IMR-90 (cell line): ENCODE measurements at regions not wholly inside any gene's neighbourhood (a gene's known extent, or its start where the extent isn't known, plus 50 kb on each side); places are given as distances from the start of the nearest gene placed in this dataset.

Experiments used
- ATAC-seq: fragments of 200-7000 bp; cut with Tn5 transposase; 2 replicates; pipeline ENCODE4 v1.9.1; 2020; ENCODE audit warnings: low read depth, mild to moderate bottlenecking, moderate library complexity
- BruUV-seq: library from RNA; stranded (reverse); fragments of 400-500 nt; replicated peaks from 2 replicates; lab custom pipeline; 2021; lab: Mats Ljungman, UMichigan
- CTCF ChIA-PET: fragments of 300-600 bp; formaldehyde crosslinking; extraction: SDS; loops from one replicate; lab custom pipeline; 2021; ENCODE audit warnings: antibody characterized with exemption; lab: Yijun Ruan, JAX
- POLR2A ChIA-PET: fragments of 300-600 bp; sonication (Branson Sonifier 250); formaldehyde crosslinking; loops from one replicate; lab custom pipeline; 2022; ENCODE audit warnings: antibody characterized with exemption; ENCODE audit not compliant: unreplicated experiment; lab: Charles Lee
- DNase-seq: peaks from one replicate; pipeline ENCODE4 v3.0.0; 2013
- H2AFZ ChIP-seq: replicated peaks from 2 replicates; pipeline ENCODE3; 2013; ENCODE audit warnings: low read length, mild to moderate bottlenecking; ENCODE audit not compliant: poor library complexity
- H2AK5ac ChIP-seq: 2 replicates; pipeline ENCODE4 v1.6.1; 2013; ENCODE audit warnings: low read depth, low read length, inconsistent platforms
- H2AK9ac ChIP-seq: replicated peaks from 2 replicates; pipeline ENCODE3; 2013; ENCODE audit warnings: mild to moderate bottlenecking, low read depth, low read length, moderate library complexity; ENCODE audit not compliant: poor library complexity
- H2BK120ac ChIP-seq: 2 replicates; pipeline ENCODE4 v1.6.1; 2013; ENCODE audit warnings: low read depth, low read length, inconsistent platforms
- H2BK15ac ChIP-seq: 3 replicates; pipeline ENCODE4 v1.6.1; 2013; ENCODE audit warnings: low read depth, low read length, inconsistent platforms
- H2BK20ac ChIP-seq: 2 replicates; pipeline ENCODE4 v1.6.1; 2013; ENCODE audit warnings: low read depth, mild to moderate bottlenecking, inconsistent platforms, low read length, moderate library complexity
- H2BK5ac ChIP-seq: 2 replicates; pipeline ENCODE4 v1.6.1; 2013; ENCODE audit warnings: mild to moderate bottlenecking, low read depth, low read length, inconsistent platforms; ENCODE audit not compliant: poor library complexity, severe bottlenecking
- H3K14ac ChIP-seq: replicated peaks from 2 replicates; pipeline ENCODE4 v1.6.1; 2013; ENCODE audit warnings: low read depth, low read length, inconsistent platforms
- H3K18ac ChIP-seq: 2 replicates; pipeline ENCODE4 v1.6.1; 2013; ENCODE audit warnings: low read depth, low read length, control low read depth
- H3K23ac ChIP-seq: 2 replicates; pipeline ENCODE4 v1.6.1; 2013; ENCODE audit warnings: low read depth, low read length, inconsistent platforms
- H3K27ac ChIP-seq: 2 replicates; pipeline ENCODE4 v1.5.1; 2013; ENCODE audit warnings: mild to moderate bottlenecking, control low read depth, low read length; ENCODE audit not compliant: insufficient read depth
- H3K27me3 ChIP-seq: 2 replicates; pipeline ENCODE4 v1.6.1; 2013; ENCODE audit warnings: low read length; ENCODE audit not compliant: control insufficient read depth, insufficient read depth
- H3K36me3 ChIP-seq: 2 replicates; pipeline ENCODE4 v1.6.1; 2013; ENCODE audit warnings: low read length, mixed read lengths; ENCODE audit not compliant: control insufficient read depth, insufficient read depth
- H3K4ac ChIP-seq: 2 replicates; pipeline ENCODE4 v1.6.1; 2013; ENCODE audit warnings: low read depth, low read length, inconsistent platforms
- H3K4me1 ChIP-seq: 2 replicates; pipeline ENCODE4 v1.6.1; 2013; ENCODE audit warnings: low read length, mixed read lengths; ENCODE audit not compliant: control insufficient read depth, insufficient read depth
- H3K4me2 ChIP-seq: 2 replicates; pipeline ENCODE4 v1.6.1; 2013; ENCODE audit warnings: low read depth, mild to moderate bottlenecking, control low read depth, low read length, moderate library complexity
- H3K4me3 ChIP-seq: 2 replicates; pipeline ENCODE4 v1.5.1; 2013; ENCODE audit warnings: low read depth, mild to moderate bottlenecking, control low read depth, low read length, moderate library complexity; ENCODE audit not compliant: insufficient read depth
- H3K56ac ChIP-seq: 2 replicates; pipeline ENCODE4 v1.6.1; 2013; ENCODE audit warnings: low read length, inconsistent platforms; ENCODE audit not compliant: insufficient read depth; ENCODE audit errors: extremely low read depth
- H3K79me1 ChIP-seq, 2 experiments: 2 replicates each; pipeline ENCODE4 v1.6.1; 2013; ENCODE audit warnings: low read length in 2 of 2, inconsistent platforms in 1 of 2, low read depth in 1 of 2
- H3K9ac ChIP-seq: 2 replicates; pipeline ENCODE4 v1.6.1; 2013; ENCODE audit warnings: low read depth, low read length, control low read depth
- H3K9me1 ChIP-seq: 2 replicates; pipeline ENCODE4 v1.6.1; 2013; ENCODE audit warnings: low read length, inconsistent platforms; ENCODE audit not compliant: insufficient read depth
- H3K9me3 ChIP-seq: 2 replicates; pipeline ENCODE4 v1.6.1; 2013; ENCODE audit warnings: low read length; ENCODE audit not compliant: control insufficient read depth, insufficient read depth
- H4K20me1 ChIP-seq: 2 replicates; pipeline ENCODE4 v1.6.1; 2013; ENCODE audit warnings: low read length, inconsistent platforms; ENCODE audit not compliant: insufficient read depth
- H4K5ac ChIP-seq: 2 replicates; pipeline ENCODE4 v1.6.1; 2013; ENCODE audit warnings: mild to moderate bottlenecking, low read depth, low read length, control low read depth
- H4K8ac ChIP-seq, 2 experiments: 2 replicates each; pipeline ENCODE4 v1.6.1; 2013; ENCODE audit warnings: low read depth in 2 of 2, low read length in 2 of 2, control low read depth in 1 of 2, inconsistent platforms in 1 of 2
- H4K91ac ChIP-seq: 2 replicates; pipeline ENCODE4 v1.6.1; 2013; ENCODE audit warnings: low read depth, low read length, inconsistent platforms; ENCODE audit not compliant: insufficient read depth
- BHLHE40 ChIP-seq: fragments of 150-350 bp; IDR thresholded peaks from 2 replicates; pipeline ENCODE4 v1.6.1; 2016; ENCODE audit warnings: mild to moderate bottlenecking, low read depth, low read length
- CEBPB ChIP-seq: IDR thresholded peaks from 2 replicates; pipeline ENCODE4 v1.6.1; 2012; ENCODE audit warnings: low read depth, low read length, improper control_type of control experiment
- CHD1 ChIP-seq: IDR thresholded peaks from 2 replicates; pipeline ENCODE4 v1.6.1; 2012; ENCODE audit warnings: low read depth, low read length, improper control_type of control experiment
- FOS ChIP-seq: fragments of 150-350 bp; IDR thresholded peaks from 2 replicates; pipeline ENCODE4 v1.6.1; 2016; ENCODE audit warnings: low read depth, low read length
- MAFK ChIP-seq: IDR thresholded peaks from 2 replicates; pipeline ENCODE4 v1.6.1; 2012; ENCODE audit warnings: low read depth, low read length, improper control_type of control experiment
- MAZ ChIP-seq: IDR thresholded peaks from 2 replicates; pipeline ENCODE4 v1.6.1; 2012; ENCODE audit warnings: low read depth, mild to moderate bottlenecking, low read length, improper control_type of control experiment, moderate library complexity, borderline replicate concordance
- NFE2L2 ChIP-seq: fragments of 150-350 bp; IDR thresholded peaks from 2 replicates; pipeline ENCODE4 v1.6.1; 2016; ENCODE audit warnings: low read depth, mild to moderate bottlenecking, low read length
- RAD21 ChIP-seq: IDR thresholded peaks from 2 replicates; pipeline ENCODE4 v1.6.1; 2012; ENCODE audit warnings: low read length, improper control_type of control experiment
- RCOR1 ChIP-seq: IDR thresholded peaks from 2 replicates; pipeline ENCODE4 v1.6.1; 2012; ENCODE audit warnings: mild to moderate bottlenecking, low read length, improper control_type of control experiment; ENCODE audit not compliant: insufficient replicate concordance
- SMC3 ChIP-seq: fragments of 150-350 bp; IDR thresholded peaks from 2 replicates; pipeline ENCODE4 v1.6.1; 2016; ENCODE audit warnings: low read depth, mild to moderate bottlenecking, antibody characterized with exemption, low read length, moderate library complexity
- USF2 ChIP-seq: fragments of 150-350 bp; IDR thresholded peaks from 2 replicates; pipeline ENCODE4 v1.6.1; 2017; ENCODE audit warnings: mild to moderate bottlenecking, antibody characterized with exemption, low read length, low read depth
- WGBS, 2 experiments: methylation state at CpG; one replicate each; pipeline versions ENCODE4 v1.1.5 to v1.1.7; 2013; ENCODE audit warnings: missing lambda C conversion rate in 2 of 2; ENCODE audit not compliant: insufficient read length in 1 of 2; ENCODE audit errors: extremely low coverage in 2 of 2; 5-methylcytosine and 5-hydroxymethylcytosine counted together
- dilution Hi-C: fragments of 300-500 bp; cut with HindIII; formaldehyde crosslinking; loops from one replicate; pipeline ENCODE4 v1.14.3; 2018; ENCODE audit warnings: low sequenced_read_pairs; ENCODE audit not compliant: unreplicated experiment
- in situ Hi-C: fragments of 300-500 bp; cut with MboI; formaldehyde crosslinking; loops from 3 replicates; pipeline ENCODE4 v1.14.3; 2019; ENCODE audit warnings: low sequenced_read_pairs, inconsistent platforms, mixed read lengths
- intact Hi-C: fragments of 100-400 bp; cut with micrococcal nuclease; formaldehyde crosslinking; loops from 2 replicates; pipeline ENCODE4 v1.10.0; 2022

GRCh38 chr2:81483254-81483653 is 1178.7 kb upstream of the LRRTM1 start:
- DNase-seq (no peak), ATAC-seq (no peak)
- ChIA-PET POLR2A (no interaction called here), CTCF (no interaction called here)
- in situ Hi-C loops: no loop called here
- Histone ChIP-seq H3K14ac (no peak overlapping the region), H4K8ac (no peak overlapping the region), H3K79me1 (no peaks in the 10 kb centered on the region), H2BK5ac (no peak overlapping the region), H4K91ac (no peak overlapping the region), H2AFZ (no peak overlapping the region), H3K18ac (no peak overlapping the region), H3K23ac (no peak overlapping the region), H3K56ac (no peak overlapping the region), H4K5ac (no peak overlapping the region), H3K4ac (no peak overlapping the region), H3K9me3 (peaks cover 10% of the 10 kb centered on the region; the same call in 1 of the 2 replicates), H3K4me3 (no peak overlapping the region), H2BK20ac (no peak overlapping the region), H3K27ac (no peak overlapping the region), H2BK15ac (no peak overlapping the region), H2AK9ac (no peak overlapping the region), H2BK120ac (no peak overlapping the region), H3K4me1 (no peaks in the 10 kb centered on the region), H3K36me3 (no peaks in the 10 kb centered on the region), H4K20me1 (no peaks in the 10 kb centered on the region), H3K27me3 (no peaks in the 10 kb centered on the region), H3K9ac (no peak overlapping the region), H2AK5ac (no peak overlapping the region), H3K4me2 (no peak overlapping the region), H3K9me1 (no peaks in the 10 kb centered on the region)
- WGBS, 2 experiments: no CpG with 5 or more reads among the region's 4 CpGs
- dilution Hi-C loops: no loop called here
- BruUV-seq: no TSS peak
- intact Hi-C loops: no loop called here
- TF ChIP-seq CEBPB (no peak), FOS (no peak), NFE2L2 (no peak), MAZ (no peak), USF2 (no peak), SMC3 (no peak), RCOR1 (no peak), CHD1 (no peak), BHLHE40 (no peak), RAD21 (no peak), MAFK (no peak)
